Endothelial cell of umbilical vein (primary cell): ENCODE measurements at regions not wholly inside any gene's neighbourhood (a gene's known extent, or its start where the extent isn't known, plus 50 kb on each side); places are given as distances from the start of the nearest gene placed in this dataset.

ENCODE experiments used
- BruUV-seq: library from RNA; stranded (reverse); fragments of 400-500 nt; replicated peaks from 2 replicates; lab custom pipeline; 2021; lab: Mats Ljungman, UMichigan
- CTCF ChIA-PET: fragments of 300-600, 350-600 bp; sonication (Branson Sonifier 250); formaldehyde crosslinking; loops from one replicate; lab custom pipeline; 2021; ENCODE audit warnings: antibody characterized with exemption, inconsistent platforms; lab: Charles Lee
- POLR2A ChIA-PET: fragments of 300-600, 350-600 bp; sonication (Branson Sonifier 250); formaldehyde crosslinking; loops from one replicate; lab custom pipeline; 2021; ENCODE audit warnings: antibody characterized with exemption, inconsistent platforms; lab: Charles Lee
- DNase-seq: peaks from one replicate; pipeline ENCODE4 v3.0.0-alpha.2; 2011; ENCODE audit warnings: low read depth, low spot score
- FAIRE-seq: peaks from 2 replicates; lab custom pipeline; 2011; peaks lifted over from hg19 to GRCh38; lab: Jason Lieb, UNC
- H2AFZ ChIP-seq: 2 replicates; pipeline ENCODE4 v1.6.0; 2012; ENCODE audit warnings: low read depth, low read length, control low read depth, inconsistent platforms
- H3K27ac ChIP-seq: 2 replicates; pipeline ENCODE4 v1.5.1; 2011; ENCODE audit warnings: low read depth, mild to moderate bottlenecking, control low read depth, low read length, moderate library complexity; ENCODE audit not compliant: insufficient read depth
- H3K27me3 ChIP-seq, 2 experiments: 2 replicates each; pipeline versions ENCODE4 v1.6.0 to v1.6.1; 2011; ENCODE audit warnings: low read length in 2 of 2, mixed read lengths in 1 of 2; ENCODE audit not compliant: control insufficient read depth in 2 of 2, insufficient read depth in 2 of 2
- H3K36me3 ChIP-seq, 2 experiments: 2 replicates in 1 of 2; 3 replicates in 1 of 2; pipeline ENCODE4 v1.5.1; 2011; ENCODE audit warnings: low read length in 2 of 2, mild to moderate bottlenecking in 1 of 2, moderate library complexity in 1 of 2; ENCODE audit not compliant: control insufficient read depth in 2 of 2, insufficient read depth in 2 of 2; ENCODE audit errors: extremely low read depth in 1 of 2
- H3K4me1 ChIP-seq: 3 replicates; pipeline ENCODE4 v1.5.1; 2011; ENCODE audit warnings: mild to moderate bottlenecking, low read length; ENCODE audit not compliant: control insufficient read depth, insufficient read depth; ENCODE audit errors: extremely low read depth
- H3K4me2 ChIP-seq: 2 replicates; pipeline ENCODE4 v1.6.1; 2011; ENCODE audit warnings: low read length, control low read depth, mixed read lengths; ENCODE audit not compliant: insufficient read depth
- H3K4me3 ChIP-seq, 3 experiments: fragments of 200-600 bp in 1 of 3; sonication (generic), shearing (Covaris generic) in 1 of 3; replicated peaks in 1 of 3; 2 replicates each; pipeline ENCODE4 v1.5.1; 2011 to 2016; ENCODE audit warnings: control low read depth in 3 of 3, low read length in 3 of 3, mild to moderate bottlenecking in 2 of 3, inconsistent platforms in 1 of 3, low read depth in 1 of 3, moderate library complexity in 1 of 3; ENCODE audit not compliant: insufficient read depth in 1 of 3
- H3K79me2 ChIP-seq: 2 replicates; pipeline ENCODE4 v1.6.0; 2012; ENCODE audit warnings: low read length, inconsistent platforms; ENCODE audit not compliant: control insufficient read depth, insufficient read depth
- H3K9ac ChIP-seq: replicated peaks from 2 replicates; pipeline ENCODE3; 2011; ENCODE audit warnings: low read length, control low read depth; ENCODE audit not compliant: insufficient read depth; ENCODE audit errors: extremely low read depth
- H3K9me1 ChIP-seq: replicated peaks from 3 replicates; pipeline ENCODE4 v1.6.0; 2011; ENCODE audit warnings: mild to moderate bottlenecking, low read length; ENCODE audit not compliant: control insufficient read depth, insufficient read depth; ENCODE audit errors: extremely low read depth
- H3K9me3 ChIP-seq: replicated peaks from 2 replicates; pipeline ENCODE4 v1.5.1; 2012; ENCODE audit warnings: low read length, inconsistent platforms; ENCODE audit not compliant: control insufficient read depth, insufficient read depth
- H4K20me1 ChIP-seq: replicated peaks from 2 replicates; pipeline ENCODE3; 2011; ENCODE audit warnings: mild to moderate bottlenecking, low read length; ENCODE audit not compliant: control insufficient read depth, insufficient read depth; ENCODE audit errors: extremely low read depth
- EZH2 ChIP-seq: IDR thresholded peaks from 2 replicates; pipeline ENCODE4 v1.6.1; 2012; ENCODE audit warnings: borderline replicate concordance, low read depth, mild to moderate bottlenecking, moderate library complexity, low read length, inconsistent platforms; ENCODE audit not compliant: severe bottlenecking
- FOS ChIP-seq: IDR thresholded peaks from 2 replicates; pipeline ENCODE4 v1.6.1; 2011; ENCODE audit warnings: mild to moderate bottlenecking, low read length, moderate library complexity, borderline replicate concordance; ENCODE audit not compliant: insufficient read depth
- GATA2 ChIP-seq: IDR thresholded peaks from 2 replicates; pipeline ENCODE4 v1.7.0; 2011; ENCODE audit warnings: low read depth, mild to moderate bottlenecking, moderate library complexity, mixed read lengths, low read length; ENCODE audit not compliant: insufficient read length, insufficient read depth
- JUN ChIP-seq: IDR thresholded peaks from 2 replicates; pipeline ENCODE4 v1.6.1; 2011; ENCODE audit warnings: borderline replicate concordance, low read depth; ENCODE audit not compliant: insufficient read length, insufficient read depth
- MYC ChIP-seq: IDR thresholded peaks from one replicate; pipeline ENCODE4 v1.6.1; 2011; ENCODE audit warnings: mild to moderate bottlenecking, low read depth, low read length
- POLR2A ChIP-seq: IDR thresholded peaks from 2 replicates; pipeline ENCODE4 v1.6.1; 2012; ENCODE audit warnings: low read depth, mild to moderate bottlenecking, control low read depth, low read length
- POLR2AphosphoS5 ChIP-seq: IDR thresholded peaks from 2 replicates; pipeline ENCODE4 v1.6.1; 2012; ENCODE audit warnings: low read depth, mild to moderate bottlenecking, control low read depth, low read length, moderate library complexity; ENCODE audit not compliant: insufficient read depth
- dilution Hi-C: fragments of 300-500 bp; cut with MboI; formaldehyde crosslinking; loops from one replicate; pipeline ENCODE4 v1.15.0; 2019; ENCODE audit warnings: low sequenced_read_pairs; ENCODE audit not compliant: extremely low pct_ligation_motif_present
- intact Hi-C: fragments of 100-400 bp; cut with micrococcal nuclease; formaldehyde crosslinking; loops from one replicate; pipeline ENCODE4 v1.10.0; 2022
- TF ChIP-seq, protein P1 (sequence below), 2 donors: IDR thresholded peaks; 1 replicate in 1 of 2; 2 replicates in 1 of 2; pipeline ENCODE4 v1.5.1; 2011; ENCODE audit warnings: low read length in 2 of 2, mild to moderate bottlenecking in 2 of 2, moderate library complexity in 2 of 2, control low read depth in 1 of 2, inconsistent platforms in 1 of 2, low read depth in 1 of 2; ENCODE audit not compliant: insufficient read depth in 1 of 2; ENCODE audit errors: extremely low read depth in 1 of 2
- TF ChIP-seq, protein P2 (sequence below): IDR thresholded peaks from 2 replicates; pipeline ENCODE4 v1.6.1; 2011; ENCODE audit not compliant: insufficient read depth, insufficient read length

DNA sequence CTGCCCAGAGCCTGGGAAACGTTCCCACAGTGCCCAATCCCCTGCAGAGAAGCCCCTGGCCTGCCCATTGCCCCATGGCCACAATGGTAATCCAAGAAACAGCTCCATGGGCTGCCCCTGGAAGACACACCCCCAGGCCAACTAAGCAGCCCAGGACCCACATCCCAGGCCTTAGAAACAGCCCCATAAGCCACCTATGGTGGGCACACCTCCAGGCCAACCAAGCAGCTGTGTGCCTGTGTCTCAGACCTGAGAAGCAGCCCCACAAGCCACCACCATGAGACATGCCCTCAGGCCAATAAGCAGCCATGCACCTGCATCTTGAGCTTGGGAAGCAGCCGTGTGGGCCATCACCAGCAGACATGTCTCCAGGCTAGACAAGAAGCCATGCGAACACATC lies 52.9 kb upstream of the SSBP2 start:
- Histone ChIP-seq H2AFZ (no peak overlapping the region), H3K4me1 (no peaks in the 10 kb centered on the region), H3K9me3 (no peaks in the 10 kb centered on the region), H3K9me1 (no peaks in the 10 kb centered on the region), H3K27ac (no peak overlapping the region), H3K79me2 (no peaks in the 10 kb centered on the region), H3K27me3 (no peaks in the 10 kb centered on the region), H4K20me1 (no peaks in the 10 kb centered on the region), H3K4me3 (no peak overlapping the region), H3K36me3 (no peaks in the 10 kb centered on the region), H3K9ac (no peak overlapping the region), H3K4me2 (no peak overlapping the region)
- ChIA-PET CTCF (no interaction called here), POLR2A (no interaction called here)
- BruUV-seq: no TSS peak
- dilution Hi-C loops: no loop called here
- TF ChIP-seq POLR2A (no peak), EZH2 (no peak), GATA2 (no peak), POLR2AphosphoS5 (no peak), MYC (no peak), JUN (no peak), FOS (no peak)
- TF ChIP-seq, protein P1, sequence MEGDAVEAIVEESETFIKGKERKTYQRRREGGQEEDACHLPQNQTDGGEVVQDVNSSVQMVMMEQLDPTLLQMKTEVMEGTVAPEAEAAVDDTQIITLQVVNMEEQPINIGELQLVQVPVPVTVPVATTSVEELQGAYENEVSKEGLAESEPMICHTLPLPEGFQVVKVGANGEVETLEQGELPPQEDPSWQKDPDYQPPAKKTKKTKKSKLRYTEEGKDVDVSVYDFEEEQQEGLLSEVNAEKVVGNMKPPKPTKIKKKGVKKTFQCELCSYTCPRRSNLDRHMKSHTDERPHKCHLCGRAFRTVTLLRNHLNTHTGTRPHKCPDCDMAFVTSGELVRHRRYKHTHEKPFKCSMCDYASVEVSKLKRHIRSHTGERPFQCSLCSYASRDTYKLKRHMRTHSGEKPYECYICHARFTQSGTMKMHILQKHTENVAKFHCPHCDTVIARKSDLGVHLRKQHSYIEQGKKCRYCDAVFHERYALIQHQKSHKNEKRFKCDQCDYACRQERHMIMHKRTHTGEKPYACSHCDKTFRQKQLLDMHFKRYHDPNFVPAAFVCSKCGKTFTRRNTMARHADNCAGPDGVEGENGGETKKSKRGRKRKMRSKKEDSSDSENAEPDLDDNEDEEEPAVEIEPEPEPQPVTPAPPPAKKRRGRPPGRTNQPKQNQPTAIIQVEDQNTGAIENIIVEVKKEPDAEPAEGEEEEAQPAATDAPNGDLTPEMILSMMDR (IDR thresholded peaks at IDR 0.05; ENCODE audit: extremely low read depth in 1 of 2, insufficient read depth in 1 of 2, low read depth in 1 of 2, low read length in 2 of 2): no peak
- TF ChIP-seq, protein P2, sequence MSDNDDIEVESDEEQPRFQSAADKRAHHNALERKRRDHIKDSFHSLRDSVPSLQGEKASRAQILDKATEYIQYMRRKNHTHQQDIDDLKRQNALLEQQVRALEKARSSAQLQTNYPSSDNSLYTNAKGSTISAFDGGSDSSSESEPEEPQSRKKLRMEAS: no peak
- no peak for DNase-seq
- no peak for FAIRE-seq
- intact Hi-C loops: no loop called here
